ENCODE measurements at regions not wholly inside any gene's neighbourhood (a gene's known extent, or its start where the extent isn't known, plus 50 kb on each side); places are given as distances from the start of the nearest gene placed in this dataset.

- FAIRE-seq (no peak), DNase-seq (ENCODE audit: insufficient read length, low spot score) (peak; percentile 28)
- no peak for TF ChIP-seq POLR2A (IDR thresholded peaks at IDR 0.05; ENCODE audit: low read depth, low read length)
These were observed 75.4 kb upstream of the PWP1 start for GRCh38 chr12:107610021-107610859.

GRCh38 chr12:107612508-107612907 is 73.1 kb upstream of the PWP1 start:
- FAIRE-seq = no peak
- DNase-seq (ENCODE audit: insufficient read length, low spot score) = no peak
- no peak for TF ChIP-seq POLR2A (IDR thresholded peaks at IDR 0.05; ENCODE audit: low read depth, low read length)

- FAIRE-seq (no peak), DNase-seq (ENCODE audit: insufficient read length, low spot score) (no peak)
- TF ChIP-seq POLR2A (IDR thresholded peaks at IDR 0.05; ENCODE audit: low read depth, low read length) = no peak
These were observed 68.7 kb upstream of the PWP1 start for GRCh38 chr12:107616941-107617340.

- TF ChIP-seq POLR2A (IDR thresholded peaks at IDR 0.05; ENCODE audit: low read depth, low read length) = no peak
- FAIRE-seq = no peak
- no peak for DNase-seq (ENCODE audit: insufficient read length, low spot score)
These were observed 67.5 kb upstream of the PWP1 start for GRCh38 chr12:107618106-107618505.

GRCh38 chr12:107619831-107620230 is 65.8 kb upstream of the PWP1 start:
- FAIRE-seq (no peak), DNase-seq (ENCODE audit: insufficient read length, low spot score) (no peak)
- no peak for TF ChIP-seq POLR2A (IDR thresholded peaks at IDR 0.05; ENCODE audit: low read depth, low read length)

DNA sequence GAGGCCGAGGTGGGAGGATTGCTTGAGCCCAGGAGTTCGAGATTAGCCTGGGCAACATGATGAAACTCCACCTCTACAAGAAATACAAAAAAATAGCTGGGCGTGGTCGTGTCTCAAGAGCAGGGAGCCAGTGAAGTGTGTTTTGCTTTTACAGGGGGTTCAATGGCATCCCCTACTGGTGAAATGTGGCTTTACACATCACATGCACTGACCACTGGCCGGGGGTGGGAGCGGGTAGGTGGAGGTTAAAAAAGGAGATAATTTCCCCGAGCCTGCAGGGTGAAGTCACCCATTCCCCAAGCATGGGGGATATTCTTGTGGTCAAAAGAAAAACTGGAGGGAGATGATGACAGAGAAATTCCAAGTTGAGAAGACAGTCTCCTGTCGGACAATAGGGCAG is 63.6 kb upstream of the PWP1 start:
- FAIRE-seq (no peak), DNase-seq (ENCODE audit: insufficient read length, low spot score) (peak; percentile 62)
- TF ChIP-seq POLR2A (IDR thresholded peaks at IDR 0.05; ENCODE audit: low read depth, low read length) = no peak

DNA sequence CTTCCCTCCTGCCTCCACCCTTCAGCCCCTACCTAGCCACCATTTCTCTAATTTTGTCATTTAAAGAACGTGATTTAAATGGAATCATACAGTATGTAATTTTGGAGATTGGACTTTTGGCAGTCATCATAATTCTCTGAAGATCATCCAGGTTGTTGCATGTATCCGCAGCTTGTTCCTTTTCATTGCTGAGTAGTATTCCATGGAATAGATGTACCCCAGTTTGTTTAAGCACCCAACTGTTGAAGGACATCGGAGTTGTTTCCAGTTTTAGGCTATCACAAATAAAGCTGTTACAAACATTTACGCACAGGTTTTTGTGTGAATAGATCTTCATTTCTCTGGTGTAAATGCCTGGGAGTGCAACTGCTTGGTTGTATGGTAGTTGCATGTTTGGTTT is 61.1 kb upstream of the PWP1 start:
- FAIRE-seq (no peak), DNase-seq (ENCODE audit: insufficient read length, low spot score) (no peak)
- no peak for TF ChIP-seq POLR2A (IDR thresholded peaks at IDR 0.05; ENCODE audit: low read depth, low read length)

- no peak for TF ChIP-seq POLR2A (IDR thresholded peaks at IDR 0.05; ENCODE audit: low read depth, low read length)
- DNase-seq (ENCODE audit: insufficient read length, low spot score) (no peak), FAIRE-seq (no peak)
These were observed 53.9 kb upstream of the PWP1 start for GRCh38 chr12:107631715-107632114.

DNA sequence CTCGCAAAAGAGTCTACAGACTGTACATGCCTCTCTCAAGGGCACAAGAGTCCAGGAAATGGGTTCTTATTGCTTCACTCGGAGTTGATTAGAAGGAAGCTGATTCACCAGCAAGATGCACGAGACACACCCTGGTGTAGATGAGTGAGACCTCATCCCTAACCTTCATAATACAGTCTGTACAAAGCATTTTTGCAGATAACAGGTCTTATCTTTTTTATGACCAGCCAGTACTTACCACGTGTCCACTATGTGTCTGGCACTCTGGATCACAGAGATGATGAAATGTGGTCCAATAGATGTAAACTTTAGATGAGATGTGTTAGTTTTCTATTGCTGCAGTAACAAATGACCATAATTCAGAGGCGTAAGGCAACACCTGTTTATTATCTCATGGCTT is 53.4 kb upstream of the PWP1 start:
- no peak for DNase-seq (ENCODE audit: insufficient read length, low spot score)
- no peak for FAIRE-seq

GRCh38 chr12:107634530-107634929 is 51.1 kb upstream of the PWP1 start:
- no peak for TF ChIP-seq POLR2A (IDR thresholded peaks at IDR 0.05; ENCODE audit: low read depth, low read length)
- DNase-seq (ENCODE audit: insufficient read length, low spot score) = no peak
- no peak for FAIRE-seq

More for the DNA sequence above, 53.4 kb upstream of the PWP1 start:
- no peak for TF ChIP-seq POLR2A (IDR thresholded peaks at IDR 0.05; ENCODE audit: low read depth, low read length)

DNA sequence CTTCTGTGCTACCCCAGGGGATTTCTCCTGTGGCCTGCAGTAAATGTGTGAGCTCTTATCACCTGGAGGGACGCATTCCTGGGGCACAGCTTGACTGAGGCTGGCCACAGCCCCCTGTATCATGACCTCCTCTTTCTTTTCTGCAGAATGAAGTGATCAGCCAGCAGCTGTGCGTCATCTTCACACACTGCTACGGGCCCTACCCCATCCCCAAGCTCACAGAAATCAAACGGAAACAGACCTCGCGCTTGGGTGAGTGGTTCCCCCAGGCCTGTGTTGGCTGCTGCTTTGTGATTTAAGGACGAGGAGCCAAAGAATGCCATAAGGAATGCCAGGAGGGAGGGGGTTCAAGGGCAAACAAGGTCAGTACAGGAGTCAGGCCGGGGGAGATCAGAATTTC is 50.5 kb upstream of the PWP1 start:
- DNase-seq (ENCODE audit: insufficient read length, low spot score) (no peak), FAIRE-seq (no peak)
- no peak for TF ChIP-seq POLR2A (IDR thresholded peaks at IDR 0.05; ENCODE audit: low read depth, low read length)
